HL-60/S4 treated with phorbol 12-myristate 13-acetate at 8.2 ng/mL for 4 days and 3 days (cell line): ENCODE measurements at regions not wholly inside any gene's neighbourhood (a gene's known extent, or its start where the extent isn't known, plus 50 kb on each side); places are given as distances from the start of the nearest gene placed in this dataset.

Experiments
- in situ Hi-C: fragments of 300-500 bp; cut with MboI; formaldehyde crosslinking; loops from 2 replicates; pipeline ENCODE4 v1.15.0; 2022; ENCODE audit warnings: low sequenced_read_pairs

- in situ Hi-C loops, result no loop called here
Measured at GRCh38 chr9:71590362-71590761, 178.0 kb downstream of the CEMIP2 start.

GRCh38 chr9:71589612-71590011, 178.7 kb downstream of the CEMIP2 start:
- in situ Hi-C loops, result no loop called here

- in situ Hi-C loops, result no loop called here
Measured at GRCh38 chr9:71587576-71588362, 180.5 kb downstream of the CEMIP2 start.

- in situ Hi-C loops, result no loop called here
Measured at GRCh38 chr9:71583792-71584191, 184.5 kb downstream of the CEMIP2 start.

GRCh38 chr9:71582347-71582746, 186.0 kb downstream of the CEMIP2 start:
- in situ Hi-C loops, result no loop called here

GRCh38 chr9:71581101-71581500, 187.2 kb downstream of the CEMIP2 start:
- in situ Hi-C loops, result no loop called here

- in situ Hi-C loops, result no loop called here
Measured at GRCh38 chr9:71571186-71571585, 197.1 kb downstream of the CEMIP2 start.

GRCh38 chr9:71567890-71568289, 200.4 kb downstream of the CEMIP2 start:
- in situ Hi-C loops, result no loop called here

- in situ Hi-C loops, result no loop called here
Measured at GRCh38 chr9:71562140-71562539, 206.2 kb downstream of the CEMIP2 start.

- in situ Hi-C loops, result no loop called here
Measured at GRCh38 chr9:71557310-71557709, 211.0 kb downstream of the CEMIP2 start.

- in situ Hi-C loops, result no loop called here
Measured at GRCh38 chr9:71552480-71552879, 215.8 kb downstream of the CEMIP2 start.

GRCh38 chr9:71549023-71549422, 219.3 kb downstream of the CEMIP2 start:
- in situ Hi-C loops, result no loop called here

GRCh38 chr9:71544464-71544863, 223.8 kb downstream of the CEMIP2 start:
- in situ Hi-C loops, result no loop called here

- in situ Hi-C loops, result no loop called here
Measured at GRCh38 chr9:71541436-71541835, 226.9 kb downstream of the CEMIP2 start.

- in situ Hi-C loops, result no loop called here
Measured at GRCh38 chr9:71524996-71525580, 243.2 kb downstream of the CEMIP2 start.

GRCh38 chr9:71524516-71524915, 243.8 kb downstream of the CEMIP2 start:
- in situ Hi-C loops, result no loop called here

GRCh38 chr9:71521132-71521531, 247.2 kb downstream of the CEMIP2 start:
- in situ Hi-C loops, result no loop called here

GRCh38 chr9:71519098-71519696, 249.1 kb downstream of the CEMIP2 start:
- in situ Hi-C loops, result no loop called here

GRCh38 chr9:71518045-71518827, 250.1 kb downstream of the CEMIP2 start:
- in situ Hi-C loops, result no loop called here

- in situ Hi-C loops, result no loop called here
Measured at GRCh38 chr9:71515626-71516025, 252.7 kb downstream of the CEMIP2 start.

- in situ Hi-C loops, result no loop called here
Measured at GRCh38 chr9:71515107-71515506, 253.2 kb downstream of the CEMIP2 start.
